ENCODE measurements at regions not wholly inside any gene's neighbourhood (a gene's known extent, or its start where the extent isn't known, plus 50 kb on each side); places are given as distances from the start of the nearest gene placed in this dataset.

- TF ChIP-seq TCF12 (IDR thresholded peaks at IDR 0.05; ENCODE audit: low read depth, low read length), result no peak
- TF ChIP-seq SUZ12 (IDR thresholded peaks at IDR 0.05; ENCODE audit: low read length), result no peak
- no peak for TF ChIP-seq CHD2 (IDR thresholded peaks at IDR 0.05; ENCODE audit: low read length)
- no peak for TF ChIP-seq E2F6 (IDR thresholded peaks at IDR 0.05)
- TF ChIP-seq ATF2 (IDR thresholded peaks at IDR 0.05; ENCODE audit: low read length), result no peak
Observed at GRCh38 chr12:93151079-93151762, 222.1 kb upstream of the EEA1 start (continued).

Measured in H1 (cell line).